Stimulated activated CD8-positive, alpha-beta memory T cell treated with anti-CD3 and anti-CD28 coated beads, Interleukin-12 subunit alpha, Interleukin-12 subunit beta, amount 100 ng/mL, for 4 hours (primary cell): ENCODE measurements at regions not wholly inside any gene's neighbourhood (a gene's known extent, or its start where the extent isn't known, plus 50 kb on each side); places are given as distances from the start of the nearest gene placed in this dataset.

Experiments used
- DNase-seq: peaks from one replicate; pipeline ENCODE4 v3.0.0-alpha.2; 2020; ENCODE audit warnings: low read depth

DNA sequence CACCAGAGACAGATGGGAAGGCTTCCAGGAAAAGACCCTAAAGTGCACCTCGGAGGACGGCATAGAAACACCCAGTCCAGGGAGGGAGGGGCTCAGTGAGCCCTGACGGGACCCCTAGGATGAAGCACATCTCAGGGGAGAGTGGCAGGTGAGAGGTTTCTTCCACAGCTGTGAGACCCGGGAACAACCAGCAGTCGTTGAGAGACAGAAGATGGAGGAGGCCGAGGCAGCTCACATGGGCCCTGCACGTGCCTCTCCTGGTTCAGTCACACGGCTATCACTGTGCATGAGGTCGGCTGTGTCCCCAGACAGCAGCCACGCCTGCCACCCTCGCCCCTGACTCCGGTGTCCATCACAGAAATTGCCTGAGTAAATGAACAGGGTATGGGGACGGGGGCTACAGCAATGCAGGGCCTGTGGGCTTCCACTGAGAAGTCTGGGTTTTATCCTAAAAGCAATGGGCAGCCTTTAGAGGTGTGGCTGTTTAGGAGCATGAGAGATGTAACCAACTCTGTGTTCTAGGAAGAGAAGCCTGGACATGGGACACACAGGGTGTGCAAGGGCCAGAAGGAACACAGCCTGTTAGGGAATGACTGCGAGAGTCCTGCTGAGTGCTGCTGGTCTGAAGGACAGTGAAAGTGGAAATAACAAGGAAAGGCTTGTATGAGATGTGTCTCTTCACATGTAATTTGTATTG, 102.0 kb downstream of the TMEM18 start:
- no peak for DNase-seq

DNA sequence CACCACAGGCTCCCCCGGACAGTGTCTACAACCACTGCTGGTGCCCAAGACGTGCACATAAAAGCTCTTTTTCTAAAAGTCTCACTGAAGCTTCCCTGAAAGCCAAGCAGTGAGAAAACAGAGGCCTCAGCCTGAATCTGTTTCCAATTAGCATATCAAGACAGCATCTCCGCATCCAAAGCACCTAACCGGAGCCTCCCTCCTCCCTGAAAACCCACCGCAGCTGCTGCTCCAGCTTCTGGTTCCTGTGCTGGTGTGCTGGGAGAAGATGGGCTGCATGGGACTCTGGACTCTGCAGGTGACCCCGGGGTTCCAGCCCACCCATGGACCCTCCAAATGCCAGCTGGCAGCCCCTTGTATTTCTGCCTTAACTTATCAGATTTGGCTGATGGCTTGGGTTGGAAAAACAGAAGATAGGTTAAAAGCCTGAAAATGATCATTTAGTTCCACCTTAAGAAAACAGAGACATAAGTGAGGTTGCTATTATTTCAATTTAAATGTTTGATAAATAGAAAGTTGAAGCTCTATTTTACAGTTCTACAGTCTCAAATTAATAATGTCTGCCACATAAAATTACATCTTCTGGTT, 103.3 kb downstream of the TMEM18 start:
- DNase-seq = no peak

DNA sequence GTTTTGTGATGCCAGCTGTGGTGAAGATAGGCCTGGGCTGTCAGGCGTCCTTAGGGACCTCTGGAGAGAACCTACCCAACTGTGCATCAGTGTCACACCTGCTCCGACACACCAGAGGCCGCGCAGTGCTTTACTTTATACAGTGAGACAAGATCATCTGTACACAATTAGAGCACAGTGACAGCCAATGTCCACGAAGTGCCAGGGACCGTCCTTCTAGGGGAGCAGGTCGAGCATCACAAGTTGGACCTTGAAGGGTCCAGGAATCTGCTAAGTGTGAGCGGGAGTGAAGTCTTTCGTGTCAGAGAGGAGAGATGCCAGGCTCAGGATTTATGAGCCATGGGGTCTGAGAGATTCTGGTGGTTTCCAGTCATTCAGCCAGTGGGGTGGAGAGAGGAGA, 104.2 kb downstream of the TMEM18 start:
- DNase-seq = no peak

DNA sequence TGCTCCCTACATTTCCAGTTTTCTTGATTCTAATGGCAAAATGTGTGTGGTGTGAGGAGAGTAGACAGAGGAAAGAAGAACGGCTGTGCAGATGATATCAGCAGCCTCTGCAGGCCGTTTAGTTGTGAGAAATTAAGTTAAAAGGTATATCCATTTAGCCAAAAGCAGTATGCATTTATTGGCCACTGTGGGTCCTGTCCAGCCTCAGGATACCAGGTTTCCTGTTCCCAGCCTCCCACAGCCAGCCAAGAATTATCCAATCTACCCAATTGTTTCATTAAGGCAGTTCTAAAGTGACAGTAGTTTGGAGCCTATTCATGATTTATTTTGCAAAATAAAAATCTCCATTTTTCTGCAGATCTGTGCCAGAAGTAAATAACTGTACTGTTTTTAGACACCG, 107.5 kb downstream of the TMEM18 start:
- DNase-seq = no peak

DNA sequence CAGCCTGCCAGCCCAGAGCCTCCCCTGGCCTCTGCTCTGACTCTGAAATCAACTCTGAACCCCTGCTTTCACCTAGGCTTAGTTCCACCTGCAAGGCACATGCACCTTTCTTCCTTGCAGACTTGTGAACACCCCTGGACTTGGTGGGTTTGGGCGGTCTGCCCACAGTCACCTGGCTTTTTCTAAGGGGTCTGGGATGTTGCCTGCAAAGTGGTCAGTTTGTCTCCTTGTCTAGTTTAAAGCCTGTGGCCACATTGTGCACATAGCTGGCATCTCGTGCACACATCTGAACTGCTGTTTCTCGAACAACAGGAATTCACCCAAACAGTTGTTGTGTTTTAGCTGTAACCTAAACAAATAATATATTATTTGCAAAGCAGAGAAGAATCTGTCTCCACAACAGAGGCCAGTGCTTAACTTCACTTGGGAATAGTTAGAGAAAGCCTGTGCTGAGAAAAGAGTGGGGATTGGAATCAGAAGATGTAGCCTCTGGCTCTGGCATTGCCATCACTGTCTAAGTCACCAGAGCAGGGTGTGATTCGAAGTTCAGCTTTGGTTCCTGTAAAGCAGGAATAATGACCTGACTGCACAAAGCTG, 108.5 kb downstream of the TMEM18 start:
- DNase-seq = no peak

DNA sequence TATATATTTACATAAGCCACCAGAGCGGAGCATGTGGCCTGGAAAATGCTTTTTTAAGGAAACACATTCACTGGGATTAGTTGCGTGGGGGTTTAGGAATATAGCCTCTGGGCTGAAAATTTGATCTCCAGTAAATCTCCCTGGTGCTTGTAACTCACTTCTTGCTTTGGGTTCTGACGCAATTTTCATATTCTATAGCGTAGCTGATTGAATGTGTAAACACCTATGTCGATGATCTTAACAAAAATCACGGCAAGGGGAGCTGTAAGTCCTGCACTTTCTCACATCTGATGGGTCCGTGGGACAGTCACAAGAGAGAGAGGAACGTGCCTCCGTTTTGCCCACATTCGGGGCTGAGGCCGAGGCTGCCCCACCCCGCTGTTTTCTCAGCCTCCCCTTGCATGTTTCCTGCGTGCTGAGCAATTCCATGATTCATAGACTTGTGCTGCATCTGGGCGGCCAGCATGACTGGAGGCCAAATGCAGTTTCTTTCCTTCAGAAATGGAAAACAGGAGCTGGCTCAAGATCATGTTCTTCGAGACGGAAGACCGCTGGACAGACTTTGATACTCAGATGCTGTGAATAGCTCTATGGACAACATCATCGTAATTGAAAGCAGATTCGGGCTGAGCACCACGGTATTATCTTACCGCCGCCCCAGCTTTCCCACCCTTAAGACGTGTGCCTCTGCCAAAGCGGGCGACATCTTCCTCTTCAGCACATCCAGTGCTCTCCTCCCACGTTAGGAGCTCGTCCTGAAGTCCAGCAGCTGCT, 109.2 kb downstream of the TMEM18 start:
- DNase-seq = no peak

DNA sequence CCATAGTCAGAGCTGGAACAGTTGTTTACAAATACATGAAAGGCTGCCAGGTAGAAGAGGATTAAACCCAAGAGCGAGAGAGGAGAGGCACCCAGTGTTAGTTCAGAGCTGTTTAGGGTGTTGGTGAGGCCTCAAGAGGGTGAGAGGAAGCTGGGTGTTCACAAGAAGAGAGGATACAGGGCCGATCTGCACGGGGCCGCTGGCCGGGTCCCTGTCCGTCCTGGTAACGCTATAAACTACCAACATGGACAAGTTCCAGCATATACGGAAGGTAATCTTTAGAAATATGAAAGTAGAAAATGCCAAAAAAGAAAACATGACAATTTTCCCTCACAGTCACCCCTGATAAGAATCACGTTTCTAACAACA, 109.7 kb downstream of the TMEM18 start:
- DNase-seq = no peak

DNA sequence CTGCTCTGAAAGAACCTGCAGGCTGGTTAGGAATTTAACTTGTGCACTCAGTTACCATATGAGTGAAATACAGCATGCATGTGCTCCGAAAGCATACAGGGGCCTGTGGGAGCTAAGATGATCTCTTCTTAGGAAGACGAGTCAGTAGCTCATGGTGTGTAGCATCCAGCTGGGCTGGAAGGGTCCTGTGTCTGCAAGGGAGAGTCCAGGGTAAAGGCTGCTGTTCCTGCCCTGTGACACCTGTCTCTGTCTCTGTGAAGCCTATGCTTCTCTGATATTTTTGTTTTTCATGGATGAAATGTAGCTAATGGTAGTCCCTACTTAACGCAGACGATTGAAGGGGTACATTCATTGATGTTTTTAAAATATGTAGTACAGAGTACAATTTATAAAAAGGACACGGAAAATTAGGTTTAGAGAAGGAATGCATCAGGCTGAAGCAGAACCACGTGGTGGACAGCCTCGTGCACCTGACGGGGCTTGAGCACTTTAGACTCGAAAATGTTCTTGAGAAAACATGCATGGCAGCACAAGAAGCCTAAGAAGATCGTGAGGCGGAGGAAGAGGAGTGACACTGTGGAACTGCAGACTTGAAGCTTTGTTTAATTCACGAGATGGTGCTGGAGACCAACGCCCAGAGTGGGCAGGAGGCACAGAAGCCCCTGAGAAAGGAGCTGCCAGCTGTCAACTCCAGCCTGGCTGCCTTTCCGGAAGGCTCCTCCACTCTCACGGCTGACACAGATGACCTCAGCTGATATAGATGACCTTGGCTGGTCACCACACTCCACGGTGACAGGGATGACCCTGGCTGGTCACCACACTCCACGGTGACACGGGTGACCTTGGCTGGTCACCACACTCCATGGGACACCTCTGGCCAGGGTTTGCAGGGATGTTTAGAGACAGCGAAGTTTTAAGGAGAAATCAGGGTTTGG, 110.6 kb downstream of the TMEM18 start:
- DNase-seq = no peak

DNA sequence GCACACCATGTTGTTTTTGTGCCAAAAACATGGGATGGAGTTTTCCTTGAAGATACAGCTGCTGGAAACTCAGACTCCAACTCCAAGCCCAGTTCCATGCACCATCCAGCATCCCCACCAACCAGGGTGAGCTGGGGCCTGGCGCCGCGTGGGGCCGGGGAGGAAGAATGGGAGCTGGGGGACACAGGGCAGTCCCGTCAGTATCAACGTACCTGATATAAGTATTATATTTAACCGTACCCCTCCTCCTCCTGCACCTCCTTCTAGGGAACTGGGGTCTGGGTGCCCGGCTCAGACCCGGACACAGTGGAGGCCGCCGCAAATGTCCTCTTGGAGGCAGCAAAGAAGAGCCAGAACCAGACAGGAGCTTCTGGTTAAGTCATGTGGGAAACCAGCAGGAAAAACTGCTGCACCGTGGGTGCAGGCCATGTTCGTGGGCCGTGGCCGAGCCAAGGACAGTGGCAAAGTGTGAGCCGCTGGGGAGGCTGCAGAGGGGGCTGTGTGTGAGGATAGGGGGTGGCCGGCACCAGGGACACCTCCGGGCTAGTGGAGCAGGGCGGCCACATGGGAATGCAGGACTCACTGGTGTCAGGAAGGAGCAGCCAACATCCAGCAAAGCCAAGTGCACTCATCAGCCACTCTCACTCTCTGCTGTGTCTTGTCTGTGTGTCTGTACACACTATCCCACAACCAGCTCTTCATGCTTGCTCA, 112.6 kb downstream of the TMEM18 start:
- no peak for DNase-seq

DNA sequence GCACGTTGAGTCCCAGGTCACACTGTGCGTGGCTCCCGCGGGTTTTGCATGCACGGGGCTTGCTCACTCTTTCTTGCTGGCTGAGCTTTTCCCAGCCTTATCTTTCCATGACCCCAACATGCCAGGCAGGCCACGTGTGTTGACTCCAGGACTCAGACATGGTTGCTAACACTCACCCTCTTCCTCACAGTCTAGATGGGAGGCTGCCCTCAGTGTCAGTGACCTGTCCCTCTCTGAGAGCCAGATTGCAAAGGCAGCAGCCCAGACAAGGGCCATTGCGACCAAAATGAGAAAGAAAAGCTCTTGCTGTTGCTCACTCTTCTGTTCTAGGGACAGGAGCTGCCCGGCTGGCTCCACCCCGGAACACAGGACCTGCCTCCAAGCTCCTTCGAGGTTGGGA, 113.7 kb downstream of the TMEM18 start:
- no peak for DNase-seq

DNA sequence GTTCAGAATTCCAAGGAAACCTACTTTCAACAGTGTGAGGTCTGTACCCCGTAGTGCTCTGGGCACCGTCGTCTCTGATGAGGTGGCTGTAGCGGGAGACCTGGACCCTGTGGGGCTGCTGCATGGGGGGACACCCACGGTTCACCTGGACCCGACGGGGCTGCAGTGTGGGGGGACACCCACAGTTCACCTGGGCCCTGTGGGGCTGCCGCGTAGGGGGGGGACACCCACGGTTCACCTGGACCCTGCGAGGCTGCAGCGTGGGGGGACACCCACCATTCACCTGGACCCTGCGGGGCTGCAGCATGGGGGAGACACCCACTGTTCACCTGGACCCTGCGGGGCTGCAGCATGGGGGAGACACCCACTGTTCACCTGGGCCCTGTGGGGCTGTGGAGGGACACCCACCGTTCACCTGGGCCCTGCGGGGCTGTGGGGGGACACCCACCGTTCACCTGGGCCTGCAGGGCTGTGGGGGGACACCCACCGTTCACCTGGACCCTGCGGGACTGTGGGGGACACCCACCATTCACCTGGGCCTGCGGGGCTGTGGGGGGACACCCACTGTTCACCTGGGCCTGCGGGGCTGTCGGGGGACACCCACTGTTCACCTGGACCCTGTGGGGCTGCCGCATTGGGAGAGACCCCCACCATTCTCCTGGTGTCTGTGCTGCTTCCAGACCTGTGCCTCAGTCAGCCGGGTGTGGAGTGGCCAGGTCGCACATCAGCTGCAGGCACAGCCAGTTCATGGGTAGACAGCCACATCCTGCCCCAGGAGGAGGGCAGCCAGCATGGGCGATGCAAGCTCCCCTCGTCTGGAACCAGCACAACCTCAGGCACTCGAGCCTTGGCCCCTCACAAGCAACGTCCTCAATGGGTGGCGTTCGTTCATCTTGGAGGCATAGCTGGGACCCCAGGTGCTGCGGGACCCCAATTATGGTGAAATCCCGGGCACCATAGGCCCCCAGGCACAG, 114.5 kb downstream of the TMEM18 start:
- no peak for DNase-seq

DNA sequence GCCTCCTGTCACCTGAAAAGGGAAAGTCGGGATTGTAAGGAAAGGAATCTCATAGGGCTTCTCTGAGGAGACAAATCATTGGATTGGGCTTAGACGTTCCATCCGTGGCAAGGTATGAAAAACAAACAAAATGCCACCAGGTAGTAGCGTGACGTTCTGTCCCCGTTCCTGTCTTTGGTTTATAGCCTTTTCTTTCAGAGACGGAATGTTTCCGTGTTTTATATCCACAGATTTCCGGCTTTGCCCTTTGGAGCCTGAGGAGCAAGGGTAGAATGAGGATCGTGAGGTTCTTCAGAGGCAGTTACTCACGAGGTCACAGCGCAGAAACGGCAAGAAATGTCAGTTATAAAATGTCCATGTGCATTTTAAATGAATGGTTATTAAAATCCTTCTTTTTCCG, 118.3 kb downstream of the TMEM18 start:
- DNase-seq = no peak

DNA sequence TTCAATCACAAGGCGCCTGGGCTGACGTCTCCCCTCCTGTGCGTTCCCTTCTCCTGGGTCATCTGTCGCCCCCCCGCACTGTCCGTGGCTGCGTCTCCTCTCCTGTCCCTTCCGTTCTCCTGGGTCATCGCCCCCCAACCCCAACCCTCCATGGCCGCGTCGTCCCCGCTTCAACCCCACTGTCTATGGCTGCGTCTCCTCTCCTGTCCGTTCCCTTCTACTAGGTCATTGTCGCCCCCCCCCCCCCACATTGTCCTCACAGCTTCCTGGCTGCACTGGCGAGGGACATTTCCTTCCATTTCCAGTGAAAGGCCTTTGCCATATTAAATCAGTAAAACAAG, 118.9 kb downstream of the TMEM18 start:
- no peak for DNase-seq

DNA sequence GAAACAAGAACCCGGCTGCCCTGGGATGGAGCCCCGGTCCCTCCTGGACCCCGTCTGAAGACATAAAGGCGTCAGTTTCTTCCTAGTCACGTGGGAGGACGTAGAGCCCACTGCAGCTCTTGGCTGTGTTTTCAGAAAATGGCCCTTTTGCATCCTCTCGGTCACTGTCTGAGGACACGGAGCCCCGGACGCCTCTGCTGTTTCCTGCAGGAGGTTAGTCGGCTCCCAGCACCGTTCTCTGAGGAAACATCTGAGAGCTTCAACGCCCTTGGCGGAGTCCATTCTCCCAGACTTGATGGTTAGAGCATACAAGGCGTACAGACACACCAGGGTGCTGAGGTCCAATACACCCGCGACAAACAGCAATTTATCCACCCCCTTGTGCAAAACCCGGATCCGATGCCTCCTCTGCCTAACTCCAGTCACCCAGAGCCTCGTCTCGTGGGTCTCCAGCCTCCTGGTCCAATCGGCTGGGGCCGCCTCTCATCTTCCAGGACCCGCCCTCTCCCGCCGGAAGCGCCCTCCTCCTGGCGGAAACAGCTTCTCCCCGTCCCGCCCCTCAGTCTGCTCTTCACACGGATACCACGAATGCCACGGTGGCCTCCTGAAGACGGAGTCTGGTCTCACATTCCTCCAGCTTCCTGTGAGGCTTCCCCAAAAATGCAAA, 119.4 kb downstream of the TMEM18 start:
- no peak for DNase-seq

DNA sequence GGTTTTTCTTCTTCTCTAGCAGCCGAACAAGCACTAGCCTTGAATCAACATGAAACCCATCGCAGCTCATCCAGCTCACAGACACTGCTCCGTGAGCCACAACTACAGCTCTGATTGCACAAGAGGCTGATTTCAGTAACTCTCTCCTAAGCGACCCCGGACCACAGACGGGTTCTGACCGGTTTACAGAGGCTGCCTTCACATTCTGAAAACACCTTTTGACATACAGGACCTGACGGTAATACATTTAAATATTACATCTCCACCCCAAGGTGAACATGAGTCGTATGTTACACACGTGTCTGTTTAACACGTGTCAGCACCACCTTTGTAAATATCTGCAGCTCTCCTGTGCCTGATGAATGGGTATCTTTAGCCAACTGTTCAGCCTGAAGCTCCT, 120.7 kb downstream of the TMEM18 start:
- DNase-seq = no peak

DNA sequence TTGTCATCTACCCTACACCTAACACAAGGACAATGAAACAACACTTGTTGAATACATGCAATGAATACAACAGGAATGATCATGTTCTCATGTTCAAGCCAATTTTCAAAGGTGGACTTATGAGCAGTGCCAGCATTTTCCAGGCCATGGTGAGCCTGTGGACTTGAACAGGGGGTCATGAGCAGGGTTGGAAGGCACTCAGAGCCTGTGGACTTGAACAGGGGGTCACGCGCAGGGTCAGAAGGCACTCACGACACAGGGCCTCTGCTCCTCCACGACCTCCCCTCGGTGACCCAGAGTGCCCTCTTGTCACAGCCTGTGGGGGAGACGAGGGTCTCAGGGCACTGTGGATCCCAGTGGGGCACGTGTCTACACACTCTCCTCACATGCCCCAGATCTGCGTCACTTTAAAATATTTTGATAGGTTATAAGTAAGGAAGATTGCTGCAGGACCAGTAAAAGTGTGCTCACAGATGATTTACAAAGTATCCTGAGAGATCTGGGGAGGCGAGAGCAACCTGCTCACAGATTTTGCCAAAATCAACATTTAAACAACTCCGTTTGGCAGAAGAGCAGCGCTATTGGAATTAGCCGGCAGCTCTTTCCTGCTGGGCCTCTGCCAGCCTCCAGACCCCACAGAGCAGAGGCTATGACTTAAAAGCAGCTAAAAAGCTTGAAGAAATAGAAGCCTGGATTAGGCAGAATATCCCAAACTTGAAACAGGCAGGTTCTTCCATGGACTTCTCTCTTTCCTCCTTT, 121.9 kb downstream of the TMEM18 start:
- DNase-seq = no peak

DNA sequence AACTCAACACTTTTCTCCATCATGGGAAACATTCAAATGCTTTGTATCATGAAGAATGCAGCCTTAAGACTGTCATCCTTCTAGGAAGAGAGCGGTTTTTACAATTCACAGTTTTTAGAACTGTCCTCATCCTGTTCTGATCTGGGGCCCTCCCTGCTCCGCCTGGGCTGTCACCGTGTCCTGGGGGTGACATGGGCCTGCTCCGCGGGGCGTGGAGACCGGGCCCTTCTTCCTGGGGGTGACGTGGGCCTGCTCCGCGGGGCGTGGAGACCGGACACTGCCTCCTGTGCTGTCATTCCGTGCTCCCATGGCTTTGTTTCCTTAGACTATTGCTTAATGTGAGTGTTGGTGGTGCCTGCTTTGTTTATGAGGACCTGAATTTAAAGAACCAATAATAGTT, 122.8 kb downstream of the TMEM18 start:
- no peak for DNase-seq

DNA sequence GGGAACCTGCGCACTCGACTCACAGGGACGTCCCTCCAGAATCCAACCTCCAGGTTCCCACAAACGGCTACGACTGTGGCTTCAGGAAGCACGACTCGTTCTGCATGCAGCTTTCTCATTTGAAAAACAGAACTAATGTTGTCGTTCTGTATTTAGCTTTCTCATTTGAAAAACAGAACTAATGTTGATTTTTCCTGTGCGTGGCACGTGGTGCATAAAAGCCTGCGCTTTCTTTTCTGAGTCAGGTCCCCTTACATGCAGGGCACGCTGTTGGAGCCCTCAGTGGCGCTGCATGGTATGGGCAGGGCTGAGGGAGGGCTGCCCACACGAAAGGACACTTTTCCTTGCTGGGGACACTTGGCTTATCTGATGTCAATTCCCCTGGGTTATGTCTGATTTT, 124.3 kb downstream of the TMEM18 start:
- no peak for DNase-seq

DNA sequence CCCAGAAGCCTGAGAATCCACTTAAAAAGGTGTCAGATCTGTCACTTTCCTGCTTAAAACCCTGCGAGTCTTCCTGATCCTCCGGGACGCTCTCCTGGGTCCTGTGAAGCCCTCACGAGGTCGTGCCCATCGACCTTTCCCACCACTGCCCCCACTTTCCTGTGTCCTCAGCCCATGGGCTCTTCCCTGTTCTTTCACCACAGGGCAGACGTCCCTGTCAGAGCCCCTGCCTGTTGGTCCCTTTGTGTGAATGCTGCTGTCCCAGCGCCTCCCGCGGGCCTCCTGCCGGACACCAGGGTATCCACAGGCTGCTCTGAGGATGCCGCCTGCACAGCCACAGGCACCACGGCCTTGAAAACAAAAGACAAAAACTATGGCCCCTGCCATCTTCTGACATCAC, 125.6 kb downstream of the TMEM18 start:
- DNase-seq = no peak
